DND-41 (cell line): ENCODE measurements at regions not wholly inside any gene's neighbourhood (a gene's known extent, or its start where the extent isn't known, plus 50 kb on each side); places are given as distances from the start of the nearest gene placed in this dataset.

Experiments
- CTCF ChIP-seq: IDR thresholded peaks from 2 replicates; pipeline ENCODE4 v1.5.1; 2012; ENCODE audit warnings: borderline replicate concordance, low read length, moderate library complexity, mild to moderate bottlenecking; ENCODE audit not compliant: poor library complexity, severe bottlenecking; ENCODE audit errors: extremely low read depth
- EZH2 ChIP-seq: IDR thresholded peaks from 3 replicates; pipeline ENCODE4 v1.6.1; 2012; ENCODE audit warnings: borderline replicate concordance, low read depth, mild to moderate bottlenecking, moderate library complexity, low read length, inconsistent platforms; ENCODE audit not compliant: severe bottlenecking

GRCh38 chr2:155060896-155061295 is 362.4 kb downstream of the KCNJ3 start:
- TF ChIP-seq CTCF (no peak), EZH2 (no peak)
